ENCODE measurements at regions not wholly inside any gene's neighbourhood (a gene's known extent, or its start where the extent isn't known, plus 50 kb on each side); places are given as distances from the start of the nearest gene placed in this dataset.

- TF ChIP-seq CTCF (IDR thresholded peaks at IDR 0.05) (no peak), EP300 (IDR thresholded peaks at IDR 0.05) (no peak)
Measured at GRCh38 chr20:51096582-51097267, 73.8 kb upstream of the KCNG1 start.
